SU-DHL-6 (cell line): ENCODE measurements at regions not wholly inside any gene's neighbourhood (a gene's known extent, or its start where the extent isn't known, plus 50 kb on each side); places are given as distances from the start of the nearest gene placed in this dataset.

Source experiments
- CTCF ChIP-seq: fragments of 200-600 bp; sonication (generic); IDR thresholded peaks from one replicate; pipeline ENCODE4 v1.5.1; 2017; ENCODE audit warnings: antibody characterized with exemption, mild to moderate bottlenecking, low read length, moderate library complexity; ENCODE audit not compliant: insufficient read depth, poor library complexity, severe bottlenecking
- EZH2phosphoT487 ChIP-seq: fragments of 200-600 bp; sonication (generic), shearing (Covaris generic); conservative IDR thresholded peaks from 2 replicates; pipeline ENCODE4 v1.6.1; 2018; ENCODE audit warnings: mild to moderate bottlenecking, antibody characterized with exemption, low read length, moderate library complexity, mixed read lengths

- TF ChIP-seq EZH2phosphoT487 (no peak), CTCF (no peak)
Measured at GRCh38 chr15:95528920-95529319, 801.6 kb upstream of the NR2F2 start.
